Trophoblast cell (in vitro differentiated cells and primary cell): ENCODE measurements at regions not wholly inside any gene's neighbourhood (a gene's known extent, or its start where the extent isn't known, plus 50 kb on each side); places are given as distances from the start of the nearest gene placed in this dataset.

ENCODE experiments used
- DNase-seq, 2 donors: peaks; one replicate each; pipeline ENCODE4 v3.0.0-alpha.2; 2016
- H2AFZ ChIP-seq: 2 replicates; pipeline ENCODE4 v1.6.1; 2013; ENCODE audit warnings: low read length, moderate library complexity, mild to moderate bottlenecking; ENCODE audit not compliant: insufficient read depth, poor library complexity
- H2AK5ac ChIP-seq: 2 replicates; pipeline ENCODE4 v1.6.1; 2013; ENCODE audit warnings: mild to moderate bottlenecking, low read length
- H2BK120ac ChIP-seq: 2 replicates; pipeline ENCODE4 v1.6.1; 2013; ENCODE audit warnings: low read length, mild to moderate bottlenecking, moderate library complexity; ENCODE audit not compliant: insufficient read depth, poor library complexity
- H2BK12ac ChIP-seq: 2 replicates; pipeline ENCODE4 v1.6.1; 2013; ENCODE audit warnings: mild to moderate bottlenecking, low read length, moderate library complexity
- H2BK5ac ChIP-seq: 2 replicates; pipeline ENCODE4 v1.6.1; 2013; ENCODE audit warnings: low read length, low read depth, moderate library complexity, mild to moderate bottlenecking; ENCODE audit not compliant: poor library complexity
- H3K14ac ChIP-seq: 2 replicates; pipeline ENCODE4 v1.6.1; 2013; ENCODE audit warnings: mild to moderate bottlenecking, low read length
- H3K18ac ChIP-seq: 2 replicates; pipeline ENCODE4 v1.6.1; 2013; ENCODE audit warnings: mild to moderate bottlenecking, low read length
- H3K23ac ChIP-seq: 2 replicates; pipeline ENCODE4 v1.6.1; 2013; ENCODE audit warnings: low read length
- H3K27ac ChIP-seq: 2 replicates; pipeline ENCODE4 v1.5.1; 2013; ENCODE audit warnings: low read depth, mild to moderate bottlenecking, inconsistent platforms, low read length, moderate library complexity
- H3K27me3 ChIP-seq: 2 replicates; pipeline ENCODE4 v1.6.1; 2013; ENCODE audit warnings: inconsistent platforms, mild to moderate bottlenecking, low read length, moderate library complexity; ENCODE audit not compliant: insufficient read depth
- H3K36me3 ChIP-seq, 2 experiments: 1 replicate in 1 of 2; 2 replicates in 1 of 2; pipeline ENCODE4 v1.6.1; 2013; ENCODE audit warnings: low read length in 2 of 2, mild to moderate bottlenecking in 2 of 2, moderate library complexity in 1 of 2; ENCODE audit not compliant: insufficient read depth in 2 of 2, control insufficient read depth in 1 of 2
- H3K4ac ChIP-seq: 2 replicates; pipeline ENCODE4 v1.6.1; 2013; ENCODE audit warnings: low read depth, mild to moderate bottlenecking, low read length, moderate library complexity
- H3K4me1 ChIP-seq, 2 experiments: 1 replicate in 1 of 2; 2 replicates in 1 of 2; pipeline ENCODE4 v1.6.1; 2013; ENCODE audit warnings: low read length in 2 of 2, mild to moderate bottlenecking in 2 of 2, moderate library complexity in 1 of 2; ENCODE audit not compliant: insufficient read depth in 2 of 2, control insufficient read depth in 1 of 2
- H3K4me2 ChIP-seq: 2 replicates; pipeline ENCODE4 v1.6.1; 2013; ENCODE audit warnings: inconsistent platforms, mild to moderate bottlenecking, low read length, moderate library complexity
- H3K4me3 ChIP-seq: 2 replicates; pipeline ENCODE4 v1.5.1; 2013; ENCODE audit warnings: mild to moderate bottlenecking, low read depth, low read length, inconsistent platforms
- H3K79me1 ChIP-seq: one replicate; pipeline ENCODE4 v1.6.1; 2013; ENCODE audit warnings: low read length
- H3K79me2 ChIP-seq: 2 replicates; pipeline ENCODE4 v1.6.1; 2013; ENCODE audit warnings: low read length, mild to moderate bottlenecking; ENCODE audit not compliant: control insufficient read depth, insufficient read depth, poor library complexity
- H3K9ac ChIP-seq: 2 replicates; pipeline ENCODE4 v1.6.1; 2013; ENCODE audit warnings: mild to moderate bottlenecking, low read length
- H3K9me3 ChIP-seq: 2 replicates; pipeline ENCODE4 v1.6.1; 2013; ENCODE audit warnings: low read depth, mild to moderate bottlenecking, control low read depth, inconsistent platforms, low read length; ENCODE audit not compliant: insufficient read depth
- H4K12ac ChIP-seq: 2 replicates; pipeline ENCODE4 v1.6.1; 2013; ENCODE audit warnings: low read depth, mild to moderate bottlenecking, low read length, moderate library complexity
- H4K8ac ChIP-seq: 2 replicates; pipeline ENCODE4 v1.6.1; 2013; ENCODE audit warnings: low read depth, mild to moderate bottlenecking, low read length, moderate library complexity
- H4K91ac ChIP-seq: one replicate; pipeline ENCODE4 v1.6.1; 2013; ENCODE audit warnings: low read depth, mild to moderate bottlenecking, low read length, moderate library complexity
- WGBS: extraction: QIAGEN DNeasy Blood & Tissue Kit; methylation state at CpG from one replicate; pipeline ENCODE4 v1.1.7; 2013; ENCODE audit warnings: missing lambda C conversion rate; ENCODE audit not compliant: insufficient read length, insufficient coverage; ENCODE audit errors: extremely low coverage; 5-methylcytosine and 5-hydroxymethylcytosine counted together

GRCh38 chr18:4658804-4659203 lies 203.7 kb upstream of the DLGAP1 start:
- no peak overlapping the region for H3K27ac ChIP-seq
- no peak overlapping the region for H2BK5ac ChIP-seq
- no peaks in the 10 kb centered on the region for H3K27me3 ChIP-seq
- no peak overlapping the region for H4K8ac ChIP-seq
- H3K23ac ChIP-seq = no peak overlapping the region
- H2BK12ac ChIP-seq = no peak overlapping the region
- H4K91ac ChIP-seq = no peak overlapping the region
- no peak overlapping the region for H2AK5ac ChIP-seq
- H3K9me3 ChIP-seq = no peaks in the 10 kb centered on the region
- no peak overlapping the region for H3K4me2 ChIP-seq
- H3K79me1 ChIP-seq = no peaks in the 10 kb centered on the region
- no peak overlapping the region for H2BK120ac ChIP-seq
- H3K4me1 ChIP-seq = no peaks in the 10 kb centered on the region
- no peak overlapping the region for H3K4ac ChIP-seq
- H4K12ac ChIP-seq = no peak overlapping the region
- H2AFZ ChIP-seq = no peak overlapping the region
- H3K36me3 ChIP-seq = no peaks in the 10 kb centered on the region
- no peak overlapping the region for H3K18ac ChIP-seq
- H3K14ac ChIP-seq = no peak overlapping the region
- no peak for DNase-seq
- no peak overlapping the region for H3K9ac ChIP-seq
- no peaks in the 10 kb centered on the region for H3K79me2 ChIP-seq
- no peak overlapping the region for H3K4me3 ChIP-seq

- H3K4me2 ChIP-seq = no peak overlapping the region
- H3K27me3 ChIP-seq = no peaks in the 10 kb centered on the region
- H2BK12ac ChIP-seq = no peak overlapping the region
- H3K4me3 ChIP-seq = no peak overlapping the region
- no peak overlapping the region for H2AFZ ChIP-seq
- DNase-seq = no peak
- H3K79me2 ChIP-seq = no peaks in the 10 kb centered on the region
- H4K8ac ChIP-seq = no peak overlapping the region
- no peaks in the 10 kb centered on the region for H3K36me3 ChIP-seq
- H3K14ac ChIP-seq = no peak overlapping the region
- H2BK5ac ChIP-seq = no peak overlapping the region
- H3K79me1 ChIP-seq = no peaks in the 10 kb centered on the region
- H4K91ac ChIP-seq = no peak overlapping the region
- no peaks in the 10 kb centered on the region for H3K9me3 ChIP-seq
- no peak overlapping the region for H3K18ac ChIP-seq
- no peak overlapping the region for H3K23ac ChIP-seq
- H4K12ac ChIP-seq = no peak overlapping the region
- H3K9ac ChIP-seq = no peak overlapping the region
- H2BK120ac ChIP-seq = no peak overlapping the region
- no peaks in the 10 kb centered on the region for H3K4me1 ChIP-seq
- no peak overlapping the region for H3K4ac ChIP-seq
- WGBS = no CpG with 5 or more reads among the region's 2 CpGs
- H2AK5ac ChIP-seq = no peak overlapping the region
- H3K27ac ChIP-seq = no peak overlapping the region
These were observed 198.3 kb upstream of the DLGAP1 start for GRCh38 chr18:4653418-4653817.

GRCh38 chr18:4641771-4642368 lies 186.8 kb upstream of the DLGAP1 start:
- H2BK5ac ChIP-seq = no peak overlapping the region
- no peak overlapping the region for H2BK12ac ChIP-seq
- no peak overlapping the region for H3K27ac ChIP-seq
- H2BK120ac ChIP-seq = no peak overlapping the region
- H4K12ac ChIP-seq = no peak overlapping the region
- H3K9ac ChIP-seq = no peak overlapping the region
- H3K23ac ChIP-seq = no peak overlapping the region
- H3K4me1 ChIP-seq = no peaks in the 10 kb centered on the region
- no peaks in the 10 kb centered on the region for H3K79me2 ChIP-seq
- no peak overlapping the region for H3K4ac ChIP-seq
- no peak overlapping the region for H4K91ac ChIP-seq
- no peak for DNase-seq
- H3K27me3 ChIP-seq = no peaks in the 10 kb centered on the region
- H2AK5ac ChIP-seq = no peak overlapping the region
- no peak overlapping the region for H3K4me3 ChIP-seq
- no CpG with 5 or more reads among the region's 5 CpGs for WGBS
- H3K14ac ChIP-seq = no peak overlapping the region
- H3K4me2 ChIP-seq = no peak overlapping the region
- no peak overlapping the region for H4K8ac ChIP-seq
- H2AFZ ChIP-seq = no peak overlapping the region
- no peaks in the 10 kb centered on the region for H3K9me3 ChIP-seq
- H3K36me3 ChIP-seq = no peaks in the 10 kb centered on the region
- H3K18ac ChIP-seq = no peak overlapping the region
- no peaks in the 10 kb centered on the region for H3K79me1 ChIP-seq

- H3K18ac ChIP-seq = no peak overlapping the region
These were observed 185.4 kb upstream of the DLGAP1 start for GRCh38 chr18:4640349-4641012.

More at GRCh38 chr18:4640349-4641012, 185.4 kb upstream of the DLGAP1 start:
- Histone ChIP-seq H2BK120ac (no peak overlapping the region), H2BK12ac (no peak overlapping the region), H3K4ac (no peak overlapping the region), H2AFZ (no peak overlapping the region), H3K14ac (no peak overlapping the region), H3K79me2 (no peaks in the 10 kb centered on the region), H3K79me1 (no peaks in the 10 kb centered on the region), H2AK5ac (no peak overlapping the region), H3K4me3 (no peak overlapping the region), H3K9ac (no peak overlapping the region), H4K12ac (no peak overlapping the region), H3K27me3 (no peaks in the 10 kb centered on the region), H4K91ac (no peak overlapping the region), H3K4me1 (no peaks in the 10 kb centered on the region), H3K4me2 (no peak overlapping the region), H2BK5ac (no peak overlapping the region), H3K27ac (no peak overlapping the region), H3K9me3 (no peaks in the 10 kb centered on the region), H3K36me3 (no peaks in the 10 kb centered on the region), H3K23ac (no peak overlapping the region), H4K8ac (no peak overlapping the region)
- DNase-seq = no peak
- no CpG with 5 or more reads among the region's 3 CpGs for WGBS
